Activated naive CD4-positive, alpha-beta T cell treated with Interleukin-2 at 50 U/mL for 16 hours (primary cell): ENCODE measurements at regions not wholly inside any gene's neighbourhood (a gene's known extent, or its start where the extent isn't known, plus 50 kb on each side); places are given as distances from the start of the nearest gene placed in this dataset.

Experiments used
- DNase-seq: peaks from one replicate; pipeline ENCODE4 v3.0.0-alpha.2; 2020

DNA sequence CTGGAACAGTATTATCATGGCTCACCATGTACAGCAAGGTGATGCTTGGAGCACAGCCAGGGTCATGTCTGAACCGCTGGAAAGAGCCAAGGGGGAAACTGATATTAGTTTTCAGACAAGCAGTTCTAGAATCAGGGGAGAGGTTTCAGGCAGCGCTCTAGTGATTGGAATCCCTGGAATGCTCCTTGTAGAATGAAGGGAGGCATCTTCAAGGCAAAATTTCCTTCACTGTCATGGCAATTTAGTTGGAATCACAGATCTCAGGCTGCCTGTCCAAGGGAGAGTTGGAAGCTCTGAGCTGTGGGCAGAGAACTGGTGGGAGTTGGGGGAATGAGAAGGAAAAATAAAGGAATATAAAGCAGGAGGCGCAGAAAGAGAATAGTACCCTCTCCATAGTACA, 737.1 kb downstream of the PTPRU start:
- no peak for DNase-seq

DNA sequence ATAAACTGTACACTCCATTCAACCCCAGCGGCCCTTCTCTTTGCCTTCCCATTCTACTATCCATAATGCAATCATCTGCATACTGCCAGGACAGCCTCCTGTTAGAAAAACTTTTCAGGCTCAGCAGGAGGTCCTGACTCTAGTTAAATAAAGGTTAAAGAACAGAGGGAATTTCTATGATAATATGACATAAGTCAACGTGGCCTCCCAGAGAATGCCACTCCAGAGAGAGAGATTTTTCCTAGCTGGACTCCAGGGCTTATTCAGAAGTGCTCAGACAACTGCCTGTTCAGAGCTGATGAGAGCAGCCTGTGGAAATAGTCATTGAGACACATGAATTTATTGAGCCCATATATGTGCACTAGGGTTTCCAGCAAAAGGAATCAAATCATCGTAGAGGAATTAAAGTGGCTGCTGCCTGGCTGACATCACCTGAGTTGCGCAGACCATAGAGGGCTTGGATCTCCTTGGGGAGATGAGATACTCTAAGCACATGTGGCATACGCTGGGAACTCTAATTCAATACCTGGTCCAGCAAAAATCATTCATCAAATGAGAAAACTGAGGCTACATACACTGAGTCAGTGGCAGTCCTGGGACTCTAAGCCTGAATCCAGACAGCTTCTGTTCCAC, 736.2 kb downstream of the PTPRU start:
- no peak for DNase-seq

DNA sequence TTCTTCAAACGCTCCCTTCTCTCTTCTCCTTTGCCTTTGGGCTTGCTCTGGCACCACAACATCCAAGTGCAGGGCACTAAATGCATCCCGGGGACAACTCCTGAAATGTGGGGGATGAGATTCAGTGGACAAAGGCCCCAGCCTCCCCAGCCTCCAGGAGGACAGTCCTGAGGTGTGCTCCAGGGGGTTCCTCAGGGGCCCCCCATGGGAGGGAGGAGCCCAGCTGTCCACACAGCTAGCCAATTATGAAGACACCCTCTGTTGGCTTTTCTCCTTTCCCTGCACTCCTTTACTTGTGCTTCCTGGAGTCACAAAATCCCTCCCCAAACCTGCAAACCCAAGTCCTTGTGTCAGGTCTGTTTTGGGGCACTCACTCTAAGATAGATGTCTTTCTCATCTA, 735.4 kb downstream of the PTPRU start:
- no peak for DNase-seq

DNA sequence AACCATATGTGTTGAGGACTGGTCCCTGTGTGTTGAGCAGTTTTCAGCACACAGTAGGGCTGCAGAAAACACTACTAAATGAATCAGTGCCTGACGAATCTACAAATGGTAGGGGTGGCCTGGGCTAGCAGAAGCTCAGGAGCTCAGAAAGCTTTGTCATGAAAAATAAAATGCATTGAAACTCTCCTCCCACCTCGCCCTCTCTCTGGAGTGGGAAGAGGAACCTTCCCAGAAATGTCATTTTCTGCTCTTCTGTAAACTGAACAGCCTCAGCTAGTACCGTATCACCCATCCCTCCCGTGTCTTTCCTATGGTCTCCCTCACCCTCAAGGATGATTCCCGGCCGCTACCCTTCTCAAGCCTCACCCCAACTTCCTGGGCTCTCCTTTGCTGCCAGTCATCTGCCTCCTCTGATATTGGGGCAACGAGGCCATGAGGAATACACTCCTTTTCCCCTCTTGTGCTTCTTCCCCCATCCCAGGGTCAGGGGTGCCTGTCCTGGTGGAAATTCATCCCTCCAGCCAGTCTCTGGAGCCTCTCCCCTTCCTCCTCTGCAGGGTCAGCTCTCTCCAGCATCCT, 734.5 kb downstream of the PTPRU start:
- no peak for DNase-seq

DNA sequence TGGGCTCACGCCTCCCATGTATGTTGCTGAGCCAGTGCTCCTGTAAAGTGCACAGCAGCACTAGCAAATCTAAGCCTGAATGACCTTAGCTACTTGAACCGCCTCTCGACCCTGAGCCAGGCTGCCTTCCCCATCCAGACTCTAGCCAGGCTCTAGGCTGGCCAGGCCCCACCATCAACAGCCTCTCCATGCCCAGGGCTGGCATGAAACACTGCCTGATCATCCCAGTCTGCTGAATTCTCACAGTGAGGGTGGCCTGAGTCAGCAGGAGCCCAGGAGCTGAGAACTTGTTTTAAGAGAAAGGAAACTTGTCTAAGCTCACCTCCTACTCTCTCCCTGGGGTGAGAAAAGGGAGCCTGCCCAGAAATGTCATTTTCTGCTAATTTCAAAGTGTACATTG, 733.3 kb downstream of the PTPRU start:
- no peak for DNase-seq

DNA sequence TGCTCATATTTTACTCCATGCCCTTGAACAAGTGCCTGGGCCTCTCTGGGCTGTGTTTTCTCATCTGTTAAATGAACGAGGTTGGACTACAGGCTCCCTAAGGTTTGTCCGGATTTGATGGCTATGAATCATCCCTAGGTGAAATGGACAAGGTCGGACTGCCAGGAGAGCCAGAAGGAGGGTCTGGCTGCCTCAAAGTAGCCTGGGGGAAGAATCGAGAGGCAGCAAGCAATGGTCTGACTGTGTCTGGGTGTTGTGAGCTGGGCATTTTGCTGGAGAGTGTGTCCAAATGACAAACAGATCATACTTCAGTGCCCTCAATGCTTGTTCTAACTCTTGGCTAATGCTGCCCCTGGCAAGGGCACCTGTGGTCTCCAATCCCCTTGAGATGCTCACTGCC, 730.9 kb downstream of the PTPRU start:
- no peak for DNase-seq

DNA sequence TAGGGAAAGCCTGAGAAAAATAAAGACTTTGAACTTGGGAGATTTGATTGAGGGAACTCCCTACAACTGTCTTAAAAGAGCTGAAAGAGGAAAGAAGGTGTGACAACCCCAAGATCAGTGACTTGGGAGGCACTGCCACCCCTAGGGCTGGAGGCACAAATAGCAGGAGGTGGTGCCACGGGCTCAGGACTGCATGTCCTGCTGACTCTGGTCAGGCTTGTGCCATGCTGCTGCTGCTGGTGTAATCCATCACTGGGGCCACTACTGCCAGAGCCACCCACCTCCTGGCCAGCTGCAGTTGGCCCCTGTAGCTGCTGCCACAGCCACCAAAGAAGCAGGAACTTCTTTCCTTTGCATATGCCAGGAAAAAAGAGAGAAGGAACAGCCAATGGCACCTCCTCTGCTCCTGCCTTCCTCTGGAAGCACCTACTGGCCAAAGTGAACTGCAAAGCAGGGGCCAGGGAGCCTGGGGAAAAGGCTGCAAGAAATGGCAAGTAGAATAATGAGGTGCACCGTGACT, 730.3 kb downstream of the PTPRU start:
- no peak for DNase-seq

DNA sequence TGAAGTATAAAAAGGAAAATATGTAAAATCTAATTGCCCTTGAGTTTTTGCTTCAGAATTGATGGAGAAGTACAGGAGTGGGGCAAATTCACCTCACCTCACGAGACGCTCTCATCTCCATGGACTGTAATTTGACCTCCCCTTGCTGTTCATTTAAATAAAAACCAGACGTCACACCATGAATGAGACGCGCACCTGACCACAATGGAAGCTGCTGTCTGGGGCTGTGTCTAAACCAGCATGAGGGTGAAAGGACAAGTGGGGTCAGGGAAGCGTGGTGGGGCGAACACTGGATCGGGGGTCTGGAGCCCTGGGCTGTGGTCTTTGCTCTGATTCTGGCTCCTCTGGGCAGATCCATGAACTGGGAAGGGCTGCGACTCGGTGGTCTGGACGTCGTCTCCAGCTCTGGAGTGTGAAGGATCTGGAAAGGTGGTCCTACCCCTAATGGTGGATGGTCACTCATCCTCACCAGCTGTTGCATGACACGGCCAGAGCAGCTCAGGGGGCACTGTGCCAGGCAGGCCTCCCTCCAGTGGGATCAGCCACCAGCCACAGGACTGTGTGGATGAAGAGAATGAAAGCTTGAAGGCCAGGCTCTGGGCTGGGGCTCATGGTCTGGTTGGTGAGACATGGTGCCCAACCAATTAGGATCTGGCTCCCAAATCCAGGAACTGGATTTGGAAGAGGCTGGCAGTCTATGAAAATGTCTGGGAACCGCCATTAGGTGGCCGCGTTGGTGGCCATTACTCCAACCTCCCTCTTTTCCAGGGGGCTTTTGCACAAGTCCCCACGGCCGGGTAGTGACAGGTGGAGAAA, 728.6 kb downstream of the PTPRU start:
- DNase-seq: no peak

DNA sequence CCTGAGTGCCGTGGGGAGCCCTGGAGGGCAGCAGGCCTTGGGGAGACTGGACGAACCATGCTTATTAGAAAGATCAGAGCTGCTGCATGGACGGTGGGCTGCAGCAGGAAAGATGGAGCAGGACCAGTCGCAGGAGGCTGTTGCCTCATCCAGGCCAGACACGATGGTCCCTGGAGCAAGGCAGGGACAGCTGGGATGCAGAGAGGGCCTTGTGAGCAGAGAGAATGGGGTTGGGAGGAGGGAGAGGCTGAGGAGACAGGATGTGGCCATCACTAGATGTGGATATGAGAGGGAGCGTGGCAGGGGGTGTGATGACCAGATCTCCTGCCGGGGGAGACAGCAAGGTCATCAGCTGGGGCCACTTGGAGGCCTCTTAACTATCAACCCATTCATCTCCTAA, 727.6 kb downstream of the PTPRU start:
- no peak for DNase-seq

DNA sequence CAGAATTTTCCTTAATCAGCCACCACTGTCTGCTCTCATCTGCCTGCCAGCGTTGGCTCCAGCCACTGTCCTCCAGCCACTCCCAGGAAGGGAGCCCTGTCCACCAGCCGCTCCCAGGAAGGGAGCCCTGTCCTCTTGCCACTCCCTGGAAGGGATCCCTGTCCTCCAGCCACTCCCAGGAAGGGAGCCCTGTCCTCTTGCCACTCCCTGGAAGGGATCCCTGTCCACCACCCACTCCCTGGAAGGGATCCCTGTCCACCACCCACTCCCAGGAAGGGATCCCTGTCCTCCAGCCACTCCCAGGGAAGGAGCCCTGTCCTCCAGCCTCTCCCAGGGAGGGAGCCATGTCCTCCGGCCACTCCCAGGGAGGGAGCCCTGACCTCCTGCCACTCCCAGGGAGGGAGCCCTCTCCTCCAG, 726.5 kb downstream of the PTPRU start:
- no peak for DNase-seq

DNA sequence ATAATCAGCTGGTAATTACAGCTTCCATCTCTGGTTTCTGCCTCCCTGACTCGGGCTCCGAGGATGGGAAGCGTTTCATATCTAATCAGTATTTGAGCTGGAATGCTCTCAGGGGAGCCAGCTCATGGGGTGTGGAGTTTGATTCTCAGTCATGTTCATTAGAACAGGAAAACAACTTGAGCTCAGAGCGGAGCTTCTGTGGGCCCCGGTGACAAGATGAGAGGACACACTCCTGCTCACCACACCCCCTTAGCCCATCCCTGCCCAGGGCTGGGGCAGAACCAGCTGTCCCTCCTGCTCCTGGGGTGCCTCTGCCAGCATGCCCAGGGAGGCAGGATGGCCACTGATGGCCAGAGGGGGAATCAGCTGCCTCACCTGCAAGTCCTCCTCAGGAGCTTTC, 726.0 kb downstream of the PTPRU start:
- DNase-seq: no peak

DNA sequence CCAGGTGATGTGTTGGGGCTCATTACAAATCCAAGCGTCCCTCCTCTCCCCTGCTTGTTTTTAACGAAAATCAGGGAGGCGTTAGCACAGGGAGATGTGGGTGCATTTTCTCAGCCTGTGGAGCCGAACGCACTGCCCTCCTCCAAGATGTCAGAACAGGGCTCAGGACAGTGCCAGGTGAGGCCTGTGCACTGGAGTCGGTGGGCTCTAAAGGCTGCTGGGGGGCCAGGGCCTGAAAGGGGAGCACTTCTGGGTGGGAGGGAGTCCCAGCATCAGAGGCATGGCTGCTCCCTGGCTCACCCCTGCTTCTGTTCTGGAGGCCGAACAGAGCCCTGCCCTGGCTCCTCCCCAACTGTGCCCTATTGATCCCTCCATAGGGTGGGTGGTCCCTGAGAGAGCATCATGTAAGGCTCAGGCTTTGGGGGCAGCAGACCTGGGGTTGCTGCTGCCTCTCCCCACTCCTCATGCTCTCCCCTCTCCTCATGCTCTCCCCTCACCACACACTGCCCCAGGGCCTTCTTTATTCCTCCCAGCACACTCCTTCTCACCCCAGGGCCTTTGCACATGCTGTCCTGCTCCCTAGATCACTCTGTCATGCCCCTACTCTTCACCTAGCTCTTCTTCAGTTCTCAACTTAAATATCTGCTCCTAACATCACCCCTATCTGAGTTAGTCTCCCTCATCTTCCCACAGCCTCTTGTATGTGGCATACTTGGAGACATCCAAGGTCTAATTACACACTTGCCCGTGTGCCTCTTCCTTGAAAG, 725.2 kb downstream of the PTPRU start:
- no peak for DNase-seq

DNA sequence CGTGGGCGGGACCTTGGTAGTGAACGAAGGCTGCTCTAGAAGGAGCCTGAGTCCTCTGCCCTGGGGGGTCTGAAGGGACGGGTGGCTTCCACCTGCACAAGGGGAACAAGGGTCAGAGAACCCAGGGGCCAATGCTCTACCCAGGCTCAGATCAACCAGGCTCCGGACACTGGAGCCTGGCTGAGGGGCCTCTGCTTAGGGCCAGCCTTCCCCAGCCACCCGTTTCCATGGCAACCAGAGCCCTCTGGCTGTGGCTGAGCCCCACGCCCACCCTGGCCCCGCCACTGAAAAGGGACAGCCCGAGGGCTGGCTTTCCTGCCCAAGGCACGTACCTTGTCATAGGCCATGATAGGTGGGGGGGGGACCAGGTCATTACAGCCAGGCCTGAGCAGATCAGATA, 724.6 kb downstream of the PTPRU start:
- no peak for DNase-seq

DNA sequence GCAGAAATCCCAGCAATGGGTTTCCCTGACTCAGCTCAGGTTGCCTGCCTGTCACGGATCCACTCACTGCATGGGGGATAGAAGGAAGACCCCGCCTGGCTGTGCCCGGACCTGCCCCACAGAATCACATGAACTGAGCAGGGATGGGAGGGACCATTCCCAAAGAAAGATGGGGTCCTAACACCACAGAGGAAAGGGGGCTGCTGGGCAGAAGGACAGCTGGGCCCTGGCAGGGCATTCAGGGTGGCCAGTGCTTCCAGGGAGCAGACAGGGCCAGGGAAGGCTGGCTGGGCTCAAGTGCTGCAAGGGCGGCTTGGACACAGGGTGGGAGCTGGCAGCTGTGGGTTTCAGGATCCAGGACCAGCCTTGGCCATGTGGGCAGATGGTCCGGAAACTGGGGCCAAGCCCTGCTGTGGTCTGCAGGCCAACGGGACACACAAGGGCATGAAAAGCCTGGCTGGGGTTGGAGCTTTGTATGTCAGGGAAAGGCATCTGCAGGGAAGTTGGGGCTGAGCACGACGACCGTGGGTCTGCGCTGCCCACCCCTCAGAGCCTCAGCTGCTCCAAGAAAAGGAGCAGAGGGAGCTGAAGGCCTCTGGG, 723.9 kb downstream of the PTPRU start:
- DNase-seq: no peak

DNA sequence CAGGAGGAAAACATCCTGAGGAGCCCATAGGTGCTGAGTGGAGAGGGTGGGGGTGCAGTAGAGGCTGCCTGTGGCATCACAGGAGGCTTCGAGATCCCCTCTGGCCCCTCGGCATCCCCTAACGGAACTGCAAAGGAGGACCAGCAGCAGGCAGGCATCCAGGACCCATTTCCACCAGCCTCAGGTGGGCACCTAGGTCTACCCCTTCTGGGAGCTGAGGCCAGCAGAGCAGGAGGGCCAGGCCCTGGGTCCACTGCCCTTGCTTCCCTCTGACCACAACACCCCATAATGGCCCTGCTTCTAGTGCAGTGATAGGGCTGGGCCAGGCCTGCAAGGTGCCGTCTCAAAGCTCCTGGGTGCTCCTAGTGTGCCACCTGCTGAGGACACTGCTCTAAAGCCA, 723.0 kb downstream of the PTPRU start:
- DNase-seq: no peak

DNA sequence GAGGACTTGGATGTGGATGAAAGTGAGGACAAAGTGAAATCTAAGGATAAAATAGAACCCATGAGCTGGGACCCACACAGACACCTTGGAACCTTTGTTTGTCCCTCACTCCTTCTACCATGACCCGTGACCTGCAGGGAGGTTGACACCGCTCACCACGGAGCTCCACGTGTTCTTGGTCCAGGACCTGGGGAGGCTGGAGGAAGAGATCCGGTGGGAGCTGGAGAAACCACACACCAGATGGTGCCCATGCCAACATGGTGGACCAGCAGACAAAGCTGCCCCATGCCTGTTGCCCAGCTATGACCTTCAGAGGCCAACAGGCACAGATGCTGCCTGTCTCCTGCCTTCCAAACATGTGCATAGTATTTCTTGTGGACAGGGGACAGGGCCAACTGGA, 721.9 kb downstream of the PTPRU start:
- DNase-seq: no peak

DNA sequence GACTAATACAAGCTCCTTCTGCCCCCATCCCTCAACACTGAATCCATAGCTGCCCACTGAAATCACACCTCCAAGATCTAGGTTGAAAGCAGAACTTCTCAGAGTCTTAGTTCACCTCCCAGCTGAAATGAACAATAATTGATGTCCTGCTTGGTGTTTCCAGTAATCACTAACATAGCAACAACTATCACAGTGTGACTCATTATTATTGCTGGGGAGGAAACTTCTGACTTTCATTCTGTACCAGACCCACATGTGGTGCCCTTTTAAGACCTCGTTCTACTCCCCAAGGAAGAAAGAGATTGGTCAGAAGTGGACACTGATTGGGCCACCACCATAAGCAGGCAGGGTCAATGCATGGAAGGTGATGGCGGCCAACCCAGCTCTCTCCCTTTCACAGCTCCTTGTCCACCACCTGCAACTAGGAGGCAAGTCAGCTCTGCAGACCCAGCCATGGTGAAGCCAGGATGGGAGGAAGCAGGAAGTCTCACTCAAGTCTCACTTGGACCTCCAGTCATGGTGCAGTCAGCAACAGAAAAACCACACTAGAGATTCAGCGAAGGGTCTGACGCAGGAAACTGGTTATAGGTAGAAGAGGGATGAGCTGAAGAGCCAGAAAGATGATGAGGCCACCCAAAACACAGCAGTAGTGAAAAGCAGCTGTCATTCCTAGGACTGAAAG, 720.2 kb downstream of the PTPRU start:
- DNase-seq: no peak

DNA sequence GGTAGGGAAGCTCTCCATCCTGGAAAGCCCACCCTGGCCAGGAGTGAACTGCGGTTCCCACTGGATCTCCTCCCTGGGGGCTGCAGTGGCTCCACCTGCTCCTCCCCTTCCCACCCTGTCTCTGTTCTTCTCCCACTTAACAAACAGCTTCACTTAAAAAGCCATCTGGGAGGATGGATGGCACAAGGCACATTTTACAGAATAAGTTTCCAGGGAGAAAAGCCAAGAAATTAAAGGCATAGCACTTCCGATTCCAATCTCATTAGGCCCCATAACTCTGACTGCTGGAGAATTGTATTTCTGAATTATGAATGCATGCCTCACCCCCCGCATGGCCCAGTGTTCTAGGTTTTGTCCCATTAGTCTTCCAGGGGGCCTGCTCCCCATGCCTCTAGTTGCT, 718.3 kb downstream of the PTPRU start:
- no peak for DNase-seq

DNA sequence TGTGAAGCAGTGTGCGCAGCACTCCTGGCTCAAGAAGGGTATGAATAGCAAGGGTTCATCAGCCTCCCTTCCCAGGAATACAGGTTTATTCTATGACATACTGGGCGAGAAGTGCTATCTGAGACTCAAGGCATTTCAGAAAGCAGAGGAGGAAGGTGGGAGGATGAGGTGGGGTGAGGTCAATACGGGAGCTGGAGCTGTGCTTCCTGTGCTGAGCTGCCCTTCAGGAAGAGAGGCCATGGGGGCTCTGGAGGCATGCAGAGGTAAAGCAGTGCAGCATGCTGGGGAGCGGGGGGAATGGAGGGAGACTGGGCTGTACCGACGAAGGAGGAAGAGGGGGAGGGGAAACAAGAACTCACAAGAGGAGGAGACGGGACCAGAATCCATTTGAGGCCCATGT, 717.6 kb downstream of the PTPRU start:
- no peak for DNase-seq

DNA sequence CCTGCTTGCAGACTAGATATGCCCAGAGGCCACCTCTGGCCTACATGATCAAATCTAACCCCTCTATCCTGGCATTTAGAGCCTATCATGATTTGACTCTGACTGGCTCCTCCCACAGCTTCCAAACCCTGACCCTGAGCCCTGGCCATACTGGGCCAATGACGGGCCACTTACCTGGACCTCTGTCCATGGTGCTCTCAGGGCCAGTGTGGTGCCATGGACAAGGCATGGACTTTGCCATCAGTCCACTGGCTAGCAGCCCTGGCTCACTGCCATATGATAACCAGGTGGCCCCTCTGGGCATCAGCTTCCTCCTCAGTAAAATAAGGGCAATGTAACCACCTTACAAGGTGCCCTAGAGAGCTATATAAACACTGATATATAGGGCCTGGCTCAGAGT, 713.4 kb downstream of the PTPRU start:
- no peak for DNase-seq

DNA sequence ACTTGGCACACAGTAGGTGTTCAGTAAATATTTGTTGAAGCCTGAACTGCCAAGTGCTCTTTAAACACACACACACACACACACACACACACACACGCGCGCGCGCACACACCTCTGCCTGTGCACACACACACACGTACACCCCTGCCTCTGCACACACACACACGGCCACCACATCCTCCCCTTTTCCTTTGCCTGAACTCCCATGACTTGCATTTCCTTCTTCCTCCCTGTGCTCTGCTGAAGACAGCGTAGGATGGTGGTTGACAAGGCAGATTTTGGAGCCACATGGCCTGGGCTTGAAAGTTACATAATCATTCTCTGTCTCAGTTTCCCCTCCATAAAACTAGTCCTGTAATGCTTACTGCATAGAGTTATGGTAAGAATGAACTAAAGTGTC, 712.3 kb downstream of the PTPRU start:
- DNase-seq: no peak

DNA sequence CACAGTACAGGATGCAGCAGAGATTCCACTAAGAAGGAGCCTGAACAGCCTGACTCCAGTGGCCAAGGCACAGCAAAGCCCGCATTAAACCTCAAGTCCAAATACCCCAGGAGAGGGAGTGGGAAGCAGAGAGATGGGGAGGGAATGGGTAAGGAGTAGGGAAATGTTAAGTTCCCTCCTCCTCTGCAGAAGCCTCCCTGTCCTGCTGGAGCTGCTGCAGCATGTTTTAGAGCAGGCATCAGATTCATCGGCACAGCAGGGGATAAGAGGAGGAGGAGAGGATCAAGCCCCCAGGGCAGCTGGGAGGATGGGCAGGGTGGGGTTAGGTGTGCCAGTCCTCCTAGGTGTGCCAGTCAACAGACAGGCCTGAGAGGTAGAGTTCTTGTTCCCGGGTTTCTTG, 709.7 kb downstream of the PTPRU start:
- DNase-seq: no peak
